HG02678 (cell line): ENCODE measurements at regions not wholly inside any gene's neighbourhood (a gene's known extent, or its start where the extent isn't known, plus 50 kb on each side); places are given as distances from the start of the nearest gene placed in this dataset.

Experiments used
- ATAC-seq: cut with Tn5 transposase; IDR thresholded peaks from one replicate; pipeline ENCODE4 v1.9.1; 2021; ENCODE audit warnings: mild to moderate bottlenecking, moderate library complexity; ENCODE audit not compliant: unreplicated experiment

DNA sequence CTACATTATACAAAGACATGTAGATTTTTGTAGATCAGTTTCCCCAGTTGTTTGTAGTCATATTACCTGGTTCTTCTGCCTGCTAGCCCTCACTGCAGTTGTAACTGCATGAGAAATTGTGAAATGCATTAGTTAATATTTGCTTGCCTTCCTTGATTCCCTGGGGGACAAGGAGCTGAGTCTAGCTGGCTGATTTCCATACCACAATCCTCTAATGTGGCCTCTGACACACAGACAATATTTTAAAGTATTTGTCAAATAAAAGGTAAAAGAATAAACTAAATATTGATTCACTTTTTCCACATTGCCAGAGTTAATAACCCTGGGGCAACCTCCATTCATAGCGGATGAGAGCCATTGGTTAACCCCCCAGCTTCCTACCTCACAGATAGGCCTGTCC lies 128.8 kb upstream of the TMEM132C start:
- ATAC-seq, result no peak

DNA sequence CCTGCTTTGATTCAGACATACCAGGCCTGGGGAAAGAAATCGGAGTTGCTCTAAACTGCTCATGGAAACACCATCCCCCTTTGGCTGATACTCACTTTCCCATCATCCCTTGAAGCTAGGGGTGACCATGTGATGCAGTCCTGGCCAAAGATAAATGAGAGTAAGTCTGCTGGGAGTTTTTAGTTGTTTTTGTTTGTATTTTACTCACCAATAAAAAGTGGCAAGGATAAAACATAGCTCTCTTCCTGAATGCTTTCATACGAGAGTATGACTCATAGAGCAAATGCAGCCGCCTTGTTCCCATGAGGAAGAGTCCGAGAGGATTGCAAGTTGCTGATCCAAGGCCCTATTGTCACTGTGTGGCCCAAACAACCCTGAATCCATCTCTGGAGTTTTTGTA lies 126.4 kb upstream of the TMEM132C start:
- ATAC-seq, result no peak

DNA sequence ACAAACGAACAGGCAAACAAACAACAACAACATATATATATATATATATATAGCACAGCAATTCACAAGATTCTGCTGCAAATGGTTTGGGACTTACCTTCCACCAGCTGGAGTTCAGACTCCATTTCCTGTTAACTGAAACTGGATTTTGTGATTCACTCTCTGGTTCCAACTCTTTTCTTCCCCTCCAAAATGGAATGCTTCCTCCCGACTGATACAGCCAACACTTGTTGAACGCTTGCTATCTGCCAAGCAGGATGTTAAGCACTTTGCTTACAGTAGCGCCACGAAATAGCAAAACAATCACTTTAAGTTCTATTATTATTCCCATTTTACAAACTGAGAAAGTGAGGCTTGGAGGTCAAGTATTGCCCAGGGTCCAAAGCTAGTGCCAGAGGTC lies 116.0 kb upstream of the TMEM132C start:
- ATAC-seq, result no peak

DNA sequence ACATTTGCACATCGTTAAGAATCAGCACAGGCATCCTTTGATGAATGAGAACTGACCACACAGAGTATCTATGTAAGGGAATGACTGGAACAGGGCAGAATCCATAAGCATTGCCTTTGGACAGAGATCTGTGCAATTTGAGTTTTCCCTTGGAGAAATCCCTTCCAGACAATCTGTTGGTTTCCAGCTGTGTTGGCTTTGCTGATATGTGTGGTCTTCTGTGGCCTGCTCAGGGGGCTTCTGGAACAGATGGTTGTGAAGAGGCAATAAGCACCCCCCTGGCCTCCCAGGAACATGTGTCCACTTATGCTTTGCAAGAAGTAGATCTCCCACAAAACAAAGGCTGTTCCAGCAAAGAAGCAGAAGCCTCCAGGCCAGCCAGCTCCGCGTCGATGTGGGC lies 111.4 kb upstream of the TMEM132C start:
- no peak for ATAC-seq

DNA sequence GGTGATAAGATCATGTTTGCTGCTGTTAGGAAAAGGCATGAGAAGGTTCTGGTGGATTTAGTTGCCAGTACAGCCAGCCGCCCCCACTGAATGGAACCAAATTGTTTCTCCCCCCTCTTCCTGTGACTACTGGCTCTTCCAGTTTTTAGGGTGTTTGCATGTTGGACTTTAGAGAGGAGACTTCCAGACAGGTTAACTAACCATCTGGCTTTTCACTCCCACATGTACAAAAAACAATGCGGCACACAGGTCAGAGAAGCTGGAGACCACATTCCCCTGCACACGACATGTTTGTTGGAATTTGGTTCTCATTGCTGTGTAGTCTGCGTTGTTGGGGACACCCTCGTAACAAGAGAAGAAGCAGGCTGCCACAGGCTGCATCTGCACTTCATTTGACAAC lies 103.9 kb upstream of the TMEM132C start:
- ATAC-seq, result no peak

DNA sequence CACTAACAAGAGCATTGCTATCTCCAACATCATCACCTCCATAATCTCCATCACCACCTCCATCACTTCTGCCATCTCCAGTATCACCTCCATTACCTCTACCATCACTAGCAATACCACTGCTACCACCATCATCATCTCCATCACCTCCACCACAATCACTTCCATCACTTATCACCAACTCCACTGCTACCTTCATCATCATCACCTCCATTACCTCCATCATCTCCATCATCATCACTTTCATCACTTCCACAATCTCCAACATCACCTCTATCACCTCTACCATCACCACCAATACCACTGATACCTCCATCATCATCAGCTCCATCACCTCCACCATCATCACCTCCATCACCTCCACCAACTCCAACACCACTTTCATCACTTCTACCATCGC lies 102.4 kb upstream of the TMEM132C start:
- ATAC-seq, result no peak

DNA sequence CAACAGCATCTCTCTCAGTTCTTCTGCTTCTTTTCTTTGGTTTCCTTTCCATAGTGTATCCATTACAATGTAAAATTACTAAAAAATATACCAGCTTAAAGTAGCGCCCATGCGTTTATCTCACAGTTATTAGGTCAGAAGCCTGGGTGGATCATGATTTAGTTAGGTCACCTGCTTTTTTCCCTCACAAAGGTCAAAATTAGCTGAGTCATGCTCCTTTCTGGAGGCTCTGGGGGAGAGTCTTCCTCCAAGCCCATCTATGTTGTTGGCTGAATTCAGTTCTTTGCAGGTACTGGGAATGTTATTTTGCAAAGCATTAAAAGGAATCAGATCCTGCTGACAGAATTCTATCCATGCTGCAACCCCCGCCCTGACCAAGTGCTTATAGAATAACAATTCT lies 101.6 kb upstream of the TMEM132C start:
- ATAC-seq, result no peak

DNA sequence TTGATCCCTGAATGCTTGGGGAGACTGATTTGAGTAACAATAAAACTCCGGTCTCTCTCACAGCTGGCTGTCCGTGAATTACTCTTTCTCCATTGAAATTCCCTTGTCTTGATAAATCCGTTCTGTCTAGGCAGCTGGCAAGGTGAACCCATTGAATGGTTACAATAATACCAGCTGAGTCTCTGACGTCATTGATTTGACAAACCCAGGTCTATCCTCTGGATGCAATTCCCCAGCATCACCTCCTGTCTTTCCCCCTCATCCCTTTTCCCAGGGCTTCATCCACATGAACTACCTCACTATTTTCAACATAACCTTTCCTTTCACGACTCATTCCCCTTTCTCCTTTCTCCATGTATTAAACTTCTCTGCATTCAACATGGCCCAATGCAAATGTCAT lies 98.7 kb upstream of the TMEM132C start:
- no peak for ATAC-seq

DNA sequence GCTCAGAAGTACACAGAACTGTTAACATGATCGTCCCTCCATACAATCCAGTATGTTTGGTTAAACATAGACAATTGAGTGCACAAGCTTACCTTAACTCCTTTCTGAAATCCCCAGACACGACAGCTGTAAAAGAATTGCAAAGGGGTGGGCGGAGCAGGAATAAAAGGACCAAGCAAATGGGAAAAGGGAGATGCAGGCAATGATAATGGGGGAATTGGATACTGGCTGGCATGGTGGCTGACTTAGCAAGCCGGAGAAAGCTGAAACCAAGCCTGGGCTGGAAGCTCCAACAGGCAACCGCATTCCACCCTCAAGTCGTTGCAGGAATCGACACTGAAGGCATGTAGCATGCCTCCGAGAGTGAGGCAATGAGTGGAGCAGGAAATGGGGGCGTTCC lies 96.8 kb upstream of the TMEM132C start:
- ATAC-seq, result no peak

DNA sequence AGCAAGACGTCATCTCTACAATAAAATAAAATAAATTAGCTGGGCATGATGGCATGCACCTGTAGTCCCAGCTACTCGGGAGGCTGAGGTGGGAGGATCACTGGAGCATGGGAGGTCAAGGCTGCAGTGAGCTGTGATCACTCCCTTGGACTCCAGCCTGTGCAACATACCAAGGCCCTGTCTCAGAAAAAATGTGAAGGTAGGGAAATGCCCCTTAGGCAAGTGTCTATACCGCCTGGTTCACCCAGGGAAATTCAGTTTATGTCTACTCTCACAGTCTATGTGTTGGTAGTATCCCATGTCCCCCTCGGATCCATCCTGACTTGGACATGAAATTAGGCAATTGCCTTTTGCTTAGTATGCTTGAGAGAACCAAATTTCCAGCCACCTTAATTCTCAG lies 88.4 kb upstream of the TMEM132C start:
- no peak for ATAC-seq

DNA sequence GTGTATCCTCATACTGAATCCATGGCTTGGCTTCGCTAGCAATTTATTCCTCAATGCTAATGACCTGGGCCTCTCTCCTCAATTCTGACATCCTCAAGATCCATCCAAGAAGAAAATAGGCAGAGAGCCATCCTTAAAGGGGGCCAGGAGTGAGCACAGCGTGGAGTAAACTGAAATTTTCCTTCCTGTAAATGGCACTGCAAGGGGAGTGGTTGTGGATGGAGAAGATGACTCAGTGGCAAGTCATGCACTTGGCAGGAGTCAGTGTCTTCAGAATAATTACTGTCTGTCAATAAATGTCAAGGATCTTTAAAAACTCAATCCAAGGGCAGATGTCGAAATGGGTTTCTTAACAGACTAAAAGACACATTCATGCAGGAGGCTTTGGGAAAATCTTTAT lies 88.0 kb upstream of the TMEM132C start:
- ATAC-seq, result no peak

DNA sequence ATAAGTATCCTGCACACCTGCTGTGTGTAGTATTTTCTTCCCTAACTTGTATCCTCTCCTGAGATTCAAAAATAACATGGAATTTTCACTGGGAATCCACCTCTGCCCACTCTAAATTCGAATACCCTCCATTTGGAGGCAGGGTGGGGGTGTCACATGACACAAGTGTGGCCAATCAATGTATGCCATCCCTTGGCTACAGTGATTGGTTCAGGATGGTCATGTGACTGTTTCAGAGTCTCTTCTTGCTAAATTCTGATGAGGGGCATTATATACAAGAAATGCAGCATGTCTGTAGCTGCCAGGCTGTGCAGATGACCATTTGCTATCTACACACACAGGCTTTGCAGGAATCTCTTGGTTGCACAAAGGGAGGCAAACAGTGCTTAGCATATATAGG lies 86.8 kb upstream of the TMEM132C start:
- no peak for ATAC-seq

DNA sequence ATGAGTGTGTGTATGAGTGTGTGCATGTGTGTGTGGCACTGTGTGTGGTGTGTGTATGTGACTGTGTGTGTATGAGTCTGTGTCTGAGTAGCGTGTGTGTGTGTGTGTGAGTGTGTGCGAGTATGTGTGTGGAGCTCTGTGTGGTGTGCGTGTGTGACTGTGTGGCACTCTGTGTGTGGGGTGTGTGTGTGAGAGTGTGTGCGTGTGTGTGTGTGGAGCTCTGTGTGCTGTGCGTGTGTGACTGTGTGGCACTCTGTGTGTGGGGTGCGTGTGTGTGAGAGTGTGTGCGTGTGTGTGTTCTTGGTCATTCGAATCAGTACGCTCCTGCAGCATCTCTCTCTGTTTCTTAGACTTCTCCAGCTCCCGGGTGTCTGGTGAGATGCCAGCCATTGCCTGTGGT lies 76.9 kb upstream of the TMEM132C start:
- no peak for ATAC-seq

DNA sequence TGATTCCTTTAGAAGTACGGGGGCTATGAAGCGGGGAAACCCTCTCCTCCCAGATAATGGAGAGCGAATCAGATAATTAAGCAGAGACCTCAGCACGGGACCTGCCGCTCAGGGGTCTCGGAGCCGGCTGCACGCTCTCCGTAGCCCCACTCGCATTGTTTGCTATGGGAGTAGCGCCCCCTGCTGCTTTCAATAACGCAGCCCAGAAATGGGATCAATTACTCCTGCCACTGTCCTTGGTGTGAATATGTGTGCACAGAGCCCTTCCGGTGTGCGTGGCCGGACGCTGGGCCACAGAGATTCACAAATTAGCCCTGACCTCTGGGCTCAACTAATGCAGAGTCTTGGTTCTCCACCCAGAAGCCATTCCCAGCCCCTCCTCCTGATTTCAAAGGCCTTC lies 76.4 kb upstream of the TMEM132C start:
- no peak for ATAC-seq

DNA sequence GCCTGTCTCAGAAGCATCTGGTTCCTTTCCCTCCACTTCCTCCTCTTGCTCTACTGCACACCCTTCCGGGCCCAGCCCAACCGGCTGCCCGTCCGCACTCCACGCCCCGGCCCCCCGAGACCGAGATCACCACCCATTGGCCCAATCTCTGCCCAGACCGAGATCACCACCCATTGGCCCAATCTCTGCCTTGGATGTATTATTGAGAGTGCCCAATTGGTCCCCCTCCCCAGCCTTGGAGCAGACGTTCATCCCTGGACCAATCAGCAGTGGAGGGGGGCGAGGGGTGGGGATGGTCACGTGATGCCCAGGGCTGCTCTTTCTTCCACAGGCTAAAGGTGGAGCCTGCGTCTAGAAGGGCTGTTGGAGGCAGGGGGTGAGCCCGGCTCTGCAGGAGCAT lies 75.6 kb upstream of the TMEM132C start:
- ATAC-seq, result no peak

DNA sequence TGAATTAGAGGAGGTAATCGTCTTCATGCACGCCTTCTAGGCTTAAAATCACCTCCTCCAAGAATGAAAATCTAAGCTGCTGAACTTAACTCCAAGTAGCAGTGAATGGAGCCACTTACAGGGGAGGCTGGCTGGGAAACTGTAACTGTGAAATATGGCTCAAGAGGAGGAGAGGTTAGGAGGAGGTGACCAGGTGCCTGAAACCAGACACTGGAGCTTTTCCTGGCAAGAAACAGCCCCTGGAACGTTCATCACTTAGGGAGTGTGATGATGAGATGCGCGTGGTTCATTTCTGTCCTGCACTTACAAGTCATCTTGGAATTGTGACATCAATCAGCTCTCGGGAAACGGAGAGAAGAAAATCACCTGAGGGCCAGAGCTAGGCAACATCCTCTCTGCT lies 62.3 kb upstream of the TMEM132C start:
- no peak for ATAC-seq

DNA sequence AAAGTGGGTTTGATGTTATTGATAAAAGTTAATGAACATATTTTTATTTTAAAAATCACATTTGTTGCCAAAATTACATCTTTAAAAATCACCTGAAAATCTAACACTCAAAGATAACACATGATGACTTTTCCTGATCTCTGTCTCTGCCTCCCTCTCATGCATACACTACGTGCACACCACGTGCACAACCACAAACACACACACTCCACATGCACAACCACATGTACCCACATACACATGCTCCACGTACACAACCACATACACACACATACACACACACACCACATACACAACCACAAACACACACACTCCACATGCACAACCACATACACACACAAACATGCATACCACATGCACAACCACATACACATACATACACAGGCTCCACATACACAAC lies 61.8 kb upstream of the TMEM132C start:
- ATAC-seq, result no peak

DNA sequence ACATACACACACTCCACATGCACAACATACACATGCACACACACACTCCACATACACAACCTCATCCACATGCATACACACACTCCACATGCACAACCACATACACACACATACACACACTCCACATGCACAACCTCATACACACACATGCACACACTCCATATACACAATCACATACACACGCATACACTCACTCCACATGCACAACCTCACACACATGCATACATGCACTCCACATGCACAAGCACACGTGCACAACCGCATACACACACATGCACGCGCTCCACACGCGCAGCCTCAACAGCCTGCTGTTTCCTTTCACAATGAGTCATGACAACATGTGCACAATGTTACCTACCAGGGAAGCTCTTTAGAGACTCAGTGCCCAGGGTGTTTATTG lies 61.2 kb upstream of the TMEM132C start:
- no peak for ATAC-seq
